ENCODE measurements at regions not wholly inside any gene's neighbourhood (a gene's known extent, or its start where the extent isn't known, plus 50 kb on each side); places are given as distances from the start of the nearest gene placed in this dataset.

- intact Hi-C loops (cut with micrococcal nuclease) (no loop called here), dilution Hi-C loops (cut with MboI; ENCODE audit: extremely low pct_ligation_motif_present, low sequenced_read_pairs) (no loop called here)
- no peak for TF ChIP-seq EZH2 (IDR thresholded peaks at IDR 0.05; ENCODE audit: borderline replicate concordance, low read depth, low read length, severe bottlenecking)
- TF ChIP-seq POLR2AphosphoS5 (IDR thresholded peaks at IDR 0.05; ENCODE audit: insufficient read depth, low read depth, low read length): no peak
- TF ChIP-seq FOS (IDR thresholded peaks at IDR 0.05; ENCODE audit: borderline replicate concordance, insufficient read depth, low read length): no peak
- TF ChIP-seq, protein P1, sequence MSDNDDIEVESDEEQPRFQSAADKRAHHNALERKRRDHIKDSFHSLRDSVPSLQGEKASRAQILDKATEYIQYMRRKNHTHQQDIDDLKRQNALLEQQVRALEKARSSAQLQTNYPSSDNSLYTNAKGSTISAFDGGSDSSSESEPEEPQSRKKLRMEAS (IDR thresholded peaks at IDR 0.05; ENCODE audit: insufficient read depth, insufficient read length): no peak
- TF ChIP-seq GATA2 (IDR thresholded peaks at IDR 0.05; ENCODE audit: insufficient read depth, insufficient read length, low read depth, low read length): no peak
- no peak for TF ChIP-seq POLR2A (IDR thresholded peaks at IDR 0.05; ENCODE audit: low read depth, low read length)
- TF ChIP-seq, protein P2, sequence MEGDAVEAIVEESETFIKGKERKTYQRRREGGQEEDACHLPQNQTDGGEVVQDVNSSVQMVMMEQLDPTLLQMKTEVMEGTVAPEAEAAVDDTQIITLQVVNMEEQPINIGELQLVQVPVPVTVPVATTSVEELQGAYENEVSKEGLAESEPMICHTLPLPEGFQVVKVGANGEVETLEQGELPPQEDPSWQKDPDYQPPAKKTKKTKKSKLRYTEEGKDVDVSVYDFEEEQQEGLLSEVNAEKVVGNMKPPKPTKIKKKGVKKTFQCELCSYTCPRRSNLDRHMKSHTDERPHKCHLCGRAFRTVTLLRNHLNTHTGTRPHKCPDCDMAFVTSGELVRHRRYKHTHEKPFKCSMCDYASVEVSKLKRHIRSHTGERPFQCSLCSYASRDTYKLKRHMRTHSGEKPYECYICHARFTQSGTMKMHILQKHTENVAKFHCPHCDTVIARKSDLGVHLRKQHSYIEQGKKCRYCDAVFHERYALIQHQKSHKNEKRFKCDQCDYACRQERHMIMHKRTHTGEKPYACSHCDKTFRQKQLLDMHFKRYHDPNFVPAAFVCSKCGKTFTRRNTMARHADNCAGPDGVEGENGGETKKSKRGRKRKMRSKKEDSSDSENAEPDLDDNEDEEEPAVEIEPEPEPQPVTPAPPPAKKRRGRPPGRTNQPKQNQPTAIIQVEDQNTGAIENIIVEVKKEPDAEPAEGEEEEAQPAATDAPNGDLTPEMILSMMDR (IDR thresholded peaks at IDR 0.05; ENCODE audit: extremely low read depth in 1 of 2, insufficient read depth in 1 of 2, low read depth in 1 of 2, low read length in 2 of 2): no peak
- no peak for TF ChIP-seq JUN (IDR thresholded peaks at IDR 0.05; ENCODE audit: borderline replicate concordance, insufficient read depth, insufficient read length, low read depth)
- TF ChIP-seq MYC (IDR thresholded peaks at IDR 0.05; ENCODE audit: low read depth, low read length): no peak
- FAIRE-seq (no peak), DNase-seq (ENCODE audit: low read depth, low spot score) (no peak)
- Histone ChIP-seq H2AFZ (ENCODE audit: low read depth, low read length) (no peak overlapping the region), H3K9me3 (replicated peaks; ENCODE audit: control insufficient read depth, insufficient read depth, low read length) (no peaks in the 10 kb centered on the region), H3K27me3 (ENCODE audit: control insufficient read depth in 2 of 2, insufficient read depth in 2 of 2, low read length in 2 of 2) (peaks cover 0 to 8% of the 10 kb centered on the region in 2 experiments), H3K27ac (ENCODE audit: insufficient read depth, low read depth, low read length) (no peak overlapping the region), H3K4me1 (ENCODE audit: control insufficient read depth, extremely low read depth, insufficient read depth, low read length) (no peaks in the 10 kb centered on the region), H3K79me2 (ENCODE audit: control insufficient read depth, insufficient read depth, low read length) (no peaks in the 10 kb centered on the region), H4K20me1 (replicated peaks; ENCODE audit: control insufficient read depth, extremely low read depth, insufficient read depth, low read length) (no peaks in the 10 kb centered on the region), H3K4me3 (replicated peaks in 1 of 3; ENCODE audit: insufficient read depth in 1 of 3, low read depth in 1 of 3, low read length in 3 of 3) (no peak overlapping the region), H3K9me1 (replicated peaks; ENCODE audit: control insufficient read depth, extremely low read depth, insufficient read depth, low read length) (no peaks in the 10 kb centered on the region), H3K36me3 (ENCODE audit: control insufficient read depth in 2 of 2, extremely low read depth in 1 of 2, insufficient read depth in 2 of 2, low read length in 2 of 2) (no peaks in the 10 kb centered on the region), H3K9ac (replicated peaks; ENCODE audit: extremely low read depth, insufficient read depth, low read length) (no peak overlapping the region), H3K4me2 (ENCODE audit: insufficient read depth, low read length) (no peak overlapping the region)
- CTCF ChIA-PET: interaction anchor here (0.7 kb wide), 1 partner anchor 13 kb away, joined by 3 read pairs; no protein-coding TSS in a partner anchor
- POLR2A ChIA-PET: no interaction called here
- BruUV-seq (replicated peaks): no TSS peak
Measured at GRCh38 chr10:6654571-6654970, 74.5 kb upstream of the PRKCQ start.
